Esophagus muscularis mucosa (tissue), 4 donors: ENCODE measurements at regions not wholly inside any gene's neighbourhood (a gene's known extent, or its start where the extent isn't known, plus 50 kb on each side); places are given as distances from the start of the nearest gene placed in this dataset.

Experiments
- EP300 ChIP-seq: sonication (generic); formaldehyde crosslinking; IDR thresholded peaks from one replicate; pipeline ENCODE4 v1.6.1; 2017; ENCODE audit warnings: antibody characterized with exemption
- POLR2A ChIP-seq: fragments of 450-650 bp; IDR thresholded peaks from one replicate; pipeline ENCODE4 v1.6.1; 2017; ENCODE audit warnings: antibody characterized with exemption, moderate library complexity, mild to moderate bottlenecking, low read depth
- POLR2AphosphoS5 ChIP-seq, 2 donors: sonication (generic); formaldehyde crosslinking; IDR thresholded peaks; one replicate each; pipeline ENCODE4 v1.6.1; 2017; ENCODE audit warnings: antibody characterized with exemption in 2 of 2
- TF ChIP-seq, protein P1 (sequence below), 3 experiments: fragments of 200-600 bp in 2 of 3; fragments of 450-650 bp in 1 of 3; sonication (generic) in 2 of 3; IDR thresholded peaks; one replicate each; pipeline ENCODE4 v1.5.1; 2017 to 2019; ENCODE audit warnings: antibody characterized with exemption in 3 of 3, mild to moderate bottlenecking in 2 of 3, moderate library complexity in 1 of 3

DNA sequence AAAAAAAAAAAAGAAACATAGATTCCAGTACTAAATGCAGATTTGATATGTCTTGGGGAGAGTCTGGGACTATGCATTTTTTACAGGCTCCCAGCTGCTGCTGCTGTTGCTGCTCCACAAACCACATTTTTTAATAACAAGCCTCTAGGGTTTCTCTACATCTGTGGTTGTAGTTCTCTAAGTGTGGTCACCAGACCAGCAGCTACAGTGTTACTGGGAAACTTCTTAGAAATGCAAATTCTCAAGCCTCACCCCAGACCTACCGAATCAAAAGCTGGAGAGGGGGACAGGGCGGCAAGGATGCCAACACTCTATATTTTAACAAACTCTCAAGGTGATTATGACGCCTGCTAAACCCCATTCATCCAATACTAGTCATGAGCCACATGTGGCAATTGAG is 293.4 kb upstream of the PTGER4 start:
- TF ChIP-seq, protein P1, sequence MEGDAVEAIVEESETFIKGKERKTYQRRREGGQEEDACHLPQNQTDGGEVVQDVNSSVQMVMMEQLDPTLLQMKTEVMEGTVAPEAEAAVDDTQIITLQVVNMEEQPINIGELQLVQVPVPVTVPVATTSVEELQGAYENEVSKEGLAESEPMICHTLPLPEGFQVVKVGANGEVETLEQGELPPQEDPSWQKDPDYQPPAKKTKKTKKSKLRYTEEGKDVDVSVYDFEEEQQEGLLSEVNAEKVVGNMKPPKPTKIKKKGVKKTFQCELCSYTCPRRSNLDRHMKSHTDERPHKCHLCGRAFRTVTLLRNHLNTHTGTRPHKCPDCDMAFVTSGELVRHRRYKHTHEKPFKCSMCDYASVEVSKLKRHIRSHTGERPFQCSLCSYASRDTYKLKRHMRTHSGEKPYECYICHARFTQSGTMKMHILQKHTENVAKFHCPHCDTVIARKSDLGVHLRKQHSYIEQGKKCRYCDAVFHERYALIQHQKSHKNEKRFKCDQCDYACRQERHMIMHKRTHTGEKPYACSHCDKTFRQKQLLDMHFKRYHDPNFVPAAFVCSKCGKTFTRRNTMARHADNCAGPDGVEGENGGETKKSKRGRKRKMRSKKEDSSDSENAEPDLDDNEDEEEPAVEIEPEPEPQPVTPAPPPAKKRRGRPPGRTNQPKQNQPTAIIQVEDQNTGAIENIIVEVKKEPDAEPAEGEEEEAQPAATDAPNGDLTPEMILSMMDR (IDR thresholded peaks at IDR 0.05): no peak
- TF ChIP-seq EP300 (no peak), POLR2AphosphoS5 (IDR thresholded peaks at IDR 0.05) (no peak), POLR2A (no peak)
